ENCODE measurements at regions not wholly inside any gene's neighbourhood (a gene's known extent, or its start where the extent isn't known, plus 50 kb on each side); places are given as distances from the start of the nearest gene placed in this dataset.

GRCh38 chr15:70528270-70528706, 235.1 kb downstream of the UACA start:
- 80 to 87% methylated on average over 6 of the region's 6 CpGs for WGBS, 2 donors
- ATAC-seq = peak in 3 of 4 donors; percentile 12 to 63 (median 60)
- H3K4me1 ChIP-seq = no peaks in the 10 kb centered on the region
- no peak for TF ChIP-seq CTCF (IDR thresholded peaks at IDR 0.05)
- no peaks in the 10 kb centered on the region for H3K27me3 ChIP-seq
- no peak overlapping the region for H3K27ac ChIP-seq
- intact Hi-C loops (cut with DNase I) = no loop called here
- no peaks in the 10 kb centered on the region for H3K36me3 ChIP-seq
- no peak overlapping the region for H3K4me3 ChIP-seq
- no peaks in the 10 kb centered on the region for H3K9me3 ChIP-seq
- no peak for DNase-seq
- no peak for FAIRE-seq

- no peaks in the 10 kb centered on the region for H3K27me3 ChIP-seq
- H3K36me3 ChIP-seq = no peaks in the 10 kb centered on the region
- FAIRE-seq = no peak
- H3K9me3 ChIP-seq = no peaks in the 10 kb centered on the region
- no peaks in the 10 kb centered on the region for H3K4me1 ChIP-seq
- H3K4me3 ChIP-seq = no peak overlapping the region
- WGBS, 2 donors = 57 to 58% methylated on average over 6 of the region's 6 CpGs
- intact Hi-C loops (cut with DNase I) = no loop called here
- no peak for TF ChIP-seq CTCF (IDR thresholded peaks at IDR 0.05)
- DNase-seq = no peak
- no peak overlapping the region for H3K27ac ChIP-seq
- no peak for ATAC-seq
These were observed 236.4 kb downstream of the UACA start for GRCh38 chr15:70526974-70527325.

- 59 to 68% methylated on average over 12 of the region's 12 CpGs for WGBS, 2 donors
- FAIRE-seq (no peak), DNase-seq (no peak), ATAC-seq (peak in 2 of 4 donors; percentile 25 to 44)
- no peak overlapping the region for H3K4me3 ChIP-seq
- intact Hi-C loops (cut with DNase I) = no loop called here
- no peaks in the 10 kb centered on the region for H3K4me1 ChIP-seq
- H3K36me3 ChIP-seq = no peaks in the 10 kb centered on the region
- no peak for TF ChIP-seq CTCF (IDR thresholded peaks at IDR 0.05)
- H3K27me3 ChIP-seq = no peaks in the 10 kb centered on the region
- H3K9me3 ChIP-seq = no peaks in the 10 kb centered on the region
- H3K27ac ChIP-seq = no peak overlapping the region
These were observed 237.0 kb downstream of the UACA start for GRCh38 chr15:70526221-70526973.

- no peaks in the 10 kb centered on the region for H3K36me3 ChIP-seq
- DNase-seq (no peak), FAIRE-seq (no peak), ATAC-seq (no peak)
- H3K9me3 ChIP-seq = no peaks in the 10 kb centered on the region
- H3K4me1 ChIP-seq = no peaks in the 10 kb centered on the region
- H3K27me3 ChIP-seq = no peaks in the 10 kb centered on the region
- no peak overlapping the region for H3K27ac ChIP-seq
- no peak for TF ChIP-seq CTCF (IDR thresholded peaks at IDR 0.05)
- 52 to 64% methylated on average over 1 of the region's 1 CpG for WGBS, 2 donors
- intact Hi-C loops (cut with DNase I) = no loop called here
- H3K4me3 ChIP-seq = no peak overlapping the region
These were observed 237.8 kb downstream of the UACA start for GRCh38 chr15:70525551-70525950.

GRCh38 chr15:70524470-70524869, 238.9 kb downstream of the UACA start:
- WGBS, 2 donors = 74 to 76% methylated on average over 6 of the region's 6 CpGs
- Histone ChIP-seq H3K4me1 (no peaks in the 10 kb centered on the region), H3K27me3 (no peaks in the 10 kb centered on the region), H3K36me3 (no peaks in the 10 kb centered on the region), H3K9me3 (no peaks in the 10 kb centered on the region), H3K27ac (no peak overlapping the region), H3K4me3 (no peak overlapping the region)
- DNase-seq (peak in 1 of 6 donors; percentile 4), ATAC-seq (no peak), FAIRE-seq (no peak)
- intact Hi-C loops (cut with DNase I) = no loop called here
- TF ChIP-seq CTCF (IDR thresholded peaks at IDR 0.05) = no peak
